K562 (cell line): ENCODE measurements at regions not wholly inside any gene's neighbourhood (a gene's known extent, or its start where the extent isn't known, plus 50 kb on each side); places are given as distances from the start of the nearest gene placed in this dataset.
A peak's percentile ranks its signal among the peaks of the same experiment; 100 is the strongest.

Experiments used
- ADNP ChIP-seq: fragments of 200-800 bp; sonication (Bioruptor generic); IDR thresholded peaks from 2 replicates; pipeline ENCODE4 v1.6.1; 2016; ENCODE audit warnings: missing genetic modification characterization, missing compliant biosample characterization
- ASH1L ChIP-seq: fragments of 450-650 bp; IDR thresholded peaks from 2 replicates; pipeline ENCODE4 v1.6.1; 2018; ENCODE audit warnings: borderline replicate concordance, mild to moderate bottlenecking, low read depth; ENCODE audit not compliant: partially characterized antibody
- ATF1 ChIP-seq, 2 experiments: fragments of 450-650 bp in 1 of 2; IDR thresholded peaks; 2 replicates each; pipeline ENCODE4 v1.6.1; 2016; ENCODE audit warnings: missing compliant biosample characterization in 1 of 2, missing genetic modification characterization in 1 of 2
- BMI1 ChIP-seq: fragments of 150-350 bp; IDR thresholded peaks from 2 replicates; pipeline ENCODE4 v1.6.1; 2014; ENCODE audit warnings: low read length
- CEBPG ChIP-seq, 3 experiments: fragments of 200-800 bp in 1 of 3; sonication (Bioruptor generic) in 1 of 3; sonication (generic) in 1 of 3; formaldehyde crosslinking in 1 of 3; IDR thresholded peaks in 2 of 3; conservative IDR thresholded peaks in 1 of 3; 2 replicates each; pipeline versions ENCODE4 v1.6.1 to v1.8.0; 2016 to 2022; ENCODE audit warnings: missing compliant biosample characterization in 2 of 3, missing genetic modification characterization in 2 of 3, mild to moderate bottlenecking in 1 of 3, missing genetic modification reagents in 1 of 3
- CREB1 ChIP-seq, 2 experiments: sonication (generic) in 1 of 2; formaldehyde crosslinking in 1 of 2; IDR thresholded peaks; 2 replicates each; pipeline versions ENCODE4 v1.6.1 to v1.8.0; 2012 to 2022; ENCODE audit warnings: inconsistent platforms in 1 of 2, mild to moderate bottlenecking in 1 of 2, missing genetic modification reagents in 1 of 2, moderate library complexity in 1 of 2
- IRF9 ChIP-seq: fragments of 450-650 bp; IDR thresholded peaks from 2 replicates; pipeline ENCODE4 v1.6.1; 2016; ENCODE audit warnings: missing biosample characterization, missing genetic modification characterization
- MAFK ChIP-seq: IDR thresholded peaks from 2 replicates; pipeline ENCODE4 v1.6.1; 2011; ENCODE audit warnings: low read length, improper control_type of control experiment
- MTA1 ChIP-seq: fragments of 450-650 bp; IDR thresholded peaks from 2 replicates; pipeline ENCODE4 v1.6.1; 2017; ENCODE audit warnings: borderline replicate concordance
- PML ChIP-seq: IDR thresholded peaks from 2 replicates; pipeline ENCODE4 v1.6.1; 2012; ENCODE audit warnings: low read length, inconsistent platforms
- RBFOX2 ChIP-seq: fragments of 200-400 bp; formaldehyde crosslinking; IDR thresholded peaks from 2 replicates; pipeline ENCODE4 v1.6.1; 2017; ENCODE audit warnings: low read depth, mild to moderate bottlenecking, low read length, moderate library complexity
- SFPQ ChIP-seq: fragments of 200-400 bp; formaldehyde crosslinking; IDR thresholded peaks from 2 replicates; pipeline ENCODE4 v1.6.1; 2017; ENCODE audit warnings: mild to moderate bottlenecking, low read depth, low read length, moderate library complexity
- TARDBP ChIP-seq: fragments of 450-650 bp; IDR thresholded peaks from 2 replicates; pipeline ENCODE4 v1.6.1; 2016
- ZNF518B ChIP-seq: fragments of 250-450 bp; sonication (Bioruptor Pico); IDR thresholded peaks from 2 replicates; pipeline ENCODE4 v1.5.0; 2021; ENCODE audit warnings: mild to moderate bottlenecking, moderate library complexity
- ZNF57 ChIP-seq: fragments of 450-650 bp; formaldehyde crosslinking; IDR thresholded peaks from 2 replicates; pipeline ENCODE4 v1.4.0; 2020; ENCODE audit warnings: mild to moderate bottlenecking, moderate library complexity
- ZNF584 ChIP-seq: fragments of 200-800 bp; sonication (Bioruptor generic); IDR thresholded peaks from 2 replicates; pipeline ENCODE4 v1.6.1; 2016; ENCODE audit warnings: low read depth, mild to moderate bottlenecking, missing genetic modification characterization, missing compliant biosample characterization
- ZNF655 ChIP-seq: fragments of 250-450 bp; sonication (Bioruptor Pico); IDR thresholded peaks from 2 replicates; pipeline ENCODE4 v1.5.0; 2021

- TF ChIP-seq CEBPG (CRISPR knock-in tag; IDR thresholded peaks at IDR 0.05) (no peak), CEBPG (tag; conservative IDR thresholded peaks at IDR 0.05 in 1 of 2, IDR thresholded peaks at IDR 0.05 in 1 of 2) (peak in 1 of 2 experiments; percentile 63; a peak in 2 of 4 replicates), PML (no peak), BMI1 (no peak), MAFK (no peak), ZNF584 (CRISPR knock-in tag) (0 out of 2 replicates have a peak, but pooled peaks have one; percentile 48), ZNF518B (CRISPR knock-in tag) (no peak), ZNF655 (CRISPR knock-in tag) (no peak), CREB1 (IDR thresholded peaks at IDR 0.05) (peak; percentile 90), CREB1 (CRISPR knock-in tag; IDR thresholded peaks at IDR 0.05) (peak; percentile 89), ATF1 (CRISPR knock-in tag; IDR thresholded peaks at IDR 0.05) (peak; percentile 63; the same call in 1 of the 2 replicates), ATF1 (tag; IDR thresholded peaks at IDR 0.05) (peak; percentile 78), IRF9 (tag) (no peak), ADNP (no peak), ASH1L (no peak), SFPQ (no peak), RBFOX2 (peak; percentile 50), MTA1 (peak; percentile 92), ZNF57 (CRISPR knock-in tag) (no peak), TARDBP (no peak)
These were observed 206.9 kb downstream of the ASB1 start (continued) for GRCh38 chr2:238633426-238634328.
